NT2/D1 (cell line): ENCODE measurements at regions not wholly inside any gene's neighbourhood (a gene's known extent, or its start where the extent isn't known, plus 50 kb on each side); places are given as distances from the start of the nearest gene placed in this dataset.
A peak's percentile ranks its signal among the peaks of the same experiment; 100 is the strongest.

Experiments used
- DNase-seq: peaks from one replicate; pipeline ENCODE4 v3.0.0-alpha.2; 2011; ENCODE audit warnings: low read depth, low spot score
- H3K27me3 ChIP-seq: 2 replicates; pipeline ENCODE4 v1.6.0; 2011; ENCODE audit warnings: mild to moderate bottlenecking; ENCODE audit not compliant: insufficient read length, insufficient read depth
- H3K36me3 ChIP-seq: 2 replicates; pipeline ENCODE4 v1.6.1; 2011; ENCODE audit warnings: mild to moderate bottlenecking, low read length, mixed read lengths; ENCODE audit not compliant: insufficient read depth, insufficient read length
- H3K4me1 ChIP-seq: 2 replicates; pipeline ENCODE4 v1.5.1; 2011; ENCODE audit not compliant: insufficient read depth, insufficient read length
- H3K4me3 ChIP-seq: 2 replicates; pipeline ENCODE4 v1.5.1; 2011; ENCODE audit warnings: low read depth; ENCODE audit not compliant: insufficient read length
- H3K9ac ChIP-seq: 2 replicates; pipeline ENCODE4 v1.6.0; 2011; ENCODE audit warnings: low read depth; ENCODE audit not compliant: insufficient read length
- H3K9me3 ChIP-seq: 2 replicates; pipeline ENCODE4 v1.5.1; 2011; ENCODE audit warnings: mild to moderate bottlenecking, low read length; ENCODE audit not compliant: insufficient read depth
- SUZ12 ChIP-seq: IDR thresholded peaks from 2 replicates; pipeline ENCODE4 v1.6.1; 2011; ENCODE audit not compliant: insufficient read length, insufficient read depth; ENCODE audit errors: extremely low read depth
- YY1 ChIP-seq: IDR thresholded peaks from 2 replicates; pipeline ENCODE4 v1.6.1; 2011; ENCODE audit not compliant: insufficient read length, insufficient read depth
- ZNF274 ChIP-seq: IDR thresholded peaks from 2 replicates; pipeline ENCODE4 v1.6.1; 2011; ENCODE audit warnings: mild to moderate bottlenecking, low read depth, low read length

- H3K4me3 ChIP-seq = no peak overlapping the region
- TF ChIP-seq SUZ12 = no peak
- no peak for TF ChIP-seq YY1
- no peak for TF ChIP-seq ZNF274
- no peaks in the 10 kb centered on the region for H3K9me3 ChIP-seq
- H3K27me3 ChIP-seq = no peaks in the 10 kb centered on the region
- DNase-seq = no peak
- H3K4me1 ChIP-seq = no peaks in the 10 kb centered on the region
- no peak overlapping the region for H3K9ac ChIP-seq
- H3K36me3 ChIP-seq = no peaks in the 10 kb centered on the region
Measured at GRCh38 chr18:61653823-61654551, 238.8 kb downstream of the RNF152 start.

- Histone ChIP-seq H3K4me3 (no peak overlapping the region), H3K36me3 (no peaks in the 10 kb centered on the region), H3K4me1 (no peaks in the 10 kb centered on the region), H3K9me3 (no peaks in the 10 kb centered on the region), H3K9ac (no peak overlapping the region), H3K27me3 (no peaks in the 10 kb centered on the region)
- TF ChIP-seq ZNF274 = no peak
- no peak for TF ChIP-seq SUZ12
- no peak for TF ChIP-seq YY1
- DNase-seq = no peak
Measured at GRCh38 chr18:61651880-61652268, 240.9 kb downstream of the RNF152 start.

- Histone ChIP-seq H3K36me3 (no peaks in the 10 kb centered on the region), H3K27me3 (no peaks in the 10 kb centered on the region), H3K4me3 (no peak overlapping the region), H3K4me1 (no peaks in the 10 kb centered on the region), H3K9me3 (no peaks in the 10 kb centered on the region), H3K9ac (no peak overlapping the region)
- DNase-seq = no peak
- TF ChIP-seq YY1 (no peak), SUZ12 (no peak), ZNF274 (no peak)
Measured at GRCh38 chr18:61651145-61651879, 241.5 kb downstream of the RNF152 start.

- no peaks in the 10 kb centered on the region for H3K36me3 ChIP-seq
- TF ChIP-seq SUZ12 (no peak), YY1 (no peak), ZNF274 (no peak)
- no peaks in the 10 kb centered on the region for H3K27me3 ChIP-seq
- H3K4me1 ChIP-seq = no peaks in the 10 kb centered on the region
- no peaks in the 10 kb centered on the region for H3K9me3 ChIP-seq
- no peak for DNase-seq
- no peak overlapping the region for H3K9ac ChIP-seq
- H3K4me3 ChIP-seq = no peak overlapping the region
Measured at GRCh38 chr18:61643884-61644647, 248.7 kb downstream of the RNF152 start.

GRCh38 chr18:61639886-61640285 lies 252.9 kb downstream of the RNF152 start:
- Histone ChIP-seq H3K36me3 (no peaks in the 10 kb centered on the region), H3K9ac (no peak overlapping the region), H3K9me3 (no peaks in the 10 kb centered on the region), H3K4me3 (no peak overlapping the region), H3K4me1 (peaks cover 3% of the 10 kb centered on the region), H3K27me3 (no peaks in the 10 kb centered on the region)
- no peak for DNase-seq
- TF ChIP-seq ZNF274 (no peak), YY1 (no peak), SUZ12 (no peak)

GRCh38 chr18:61637905-61638595 lies 254.8 kb downstream of the RNF152 start:
- no peak overlapping the region for H3K4me3 ChIP-seq
- TF ChIP-seq ZNF274 (no peak), YY1 (no peak), SUZ12 (no peak)
- DNase-seq = peak; percentile 52
- peaks cover 3% of the 10 kb centered on the region for H3K4me1 ChIP-seq
- H3K9me3 ChIP-seq = no peaks in the 10 kb centered on the region
- no peaks in the 10 kb centered on the region for H3K36me3 ChIP-seq
- no peak overlapping the region for H3K9ac ChIP-seq
- no peaks in the 10 kb centered on the region for H3K27me3 ChIP-seq
